ENCODE measurements at regions not wholly inside any gene's neighbourhood (a gene's known extent, or its start where the extent isn't known, plus 50 kb on each side); places are given as distances from the start of the nearest gene placed in this dataset.
"Not testable (repeated sequence)": the region's sequence is repeated elsewhere in the genome, so short reads cannot be mapped to it uniquely, and the experiment has no call there.

GRCh38 chr12:127014079-127014478, 1252.9 kb upstream of the TMEM132C start:
- no peak for DNase-seq

- DNase-seq, result no peak
Observed at GRCh38 chr12:127024791-127025190, 1242.2 kb upstream of the TMEM132C start.

- DNase-seq, result no peak
Observed at GRCh38 chr12:127025545-127025944, 1241.4 kb upstream of the TMEM132C start.

- no peak for DNase-seq
Observed at GRCh38 chr12:127035011-127035879, 1231.7 kb upstream of the TMEM132C start.

- no peak for DNase-seq
Observed at GRCh38 chr12:127038152-127038551, 1228.8 kb upstream of the TMEM132C start.

- no peak for DNase-seq
Observed at GRCh38 chr12:127038761-127039160, 1228.2 kb upstream of the TMEM132C start.

GRCh38 chr12:127041985-127042625, 1224.9 kb upstream of the TMEM132C start:
- DNase-seq, result no peak

GRCh38 chr12:127043731-127044130, 1223.2 kb upstream of the TMEM132C start:
- DNase-seq, result no peak

GRCh38 chr12:127044836-127045235, 1222.1 kb upstream of the TMEM132C start:
- no peak for DNase-seq

- DNase-seq, result no peak
Observed at GRCh38 chr12:127046467-127046866, 1220.5 kb upstream of the TMEM132C start.

GRCh38 chr12:127048057-127048456, 1218.9 kb upstream of the TMEM132C start:
- DNase-seq, result no peak

- DNase-seq, result not testable (repeated sequence)
Observed at GRCh38 chr12:127048525-127048924, 1218.4 kb upstream of the TMEM132C start.

GRCh38 chr12:127051139-127051538, 1215.8 kb upstream of the TMEM132C start:
- DNase-seq, result no peak

- no peak for DNase-seq
Observed at GRCh38 chr12:127052511-127053232, 1214.3 kb upstream of the TMEM132C start.

- DNase-seq, result no peak
Observed at GRCh38 chr12:127054531-127054930, 1212.4 kb upstream of the TMEM132C start.

- DNase-seq, result no peak
Observed at GRCh38 chr12:127060310-127060847, 1206.6 kb upstream of the TMEM132C start.

GRCh38 chr12:127060933-127061332, 1206.0 kb upstream of the TMEM132C start:
- DNase-seq, result no peak

GRCh38 chr12:127063339-127064072, 1203.5 kb upstream of the TMEM132C start:
- no peak for DNase-seq

GRCh38 chr12:127064207-127064606, 1202.8 kb upstream of the TMEM132C start:
- no peak for DNase-seq

GRCh38 chr12:127065595-127065994, 1201.4 kb upstream of the TMEM132C start:
- DNase-seq, result no peak

- DNase-seq, result no peak
Observed at GRCh38 chr12:127070515-127071157, 1196.3 kb upstream of the TMEM132C start.

GRCh38 chr12:127074161-127074560, 1192.8 kb upstream of the TMEM132C start:
- DNase-seq, result no peak

All from Kasumi-1 (cell line).